ENCODE measurements at regions not wholly inside any gene's neighbourhood (a gene's known extent, or its start where the extent isn't known, plus 50 kb on each side); places are given as distances from the start of the nearest gene placed in this dataset.

GRCh38 chr3:40765884-40766283 is 241.1 kb downstream of the ZNF621 start:
- Mint-ChIP-seq H3K4me3 (no peak overlapping the region), H3K27ac (no peak overlapping the region), H3K4me1 (no peaks in the 10 kb centered on the region), H3K36me3 (no peaks in the 10 kb centered on the region), H3K27me3 (peaks cover 3% of the 10 kb centered on the region in 2 donors), H3K9me3 (peaks cover 0 to 2% (median 0%) of the 10 kb centered on the region in 5 donors)
- Histone ChIP-seq H3K4me1 (ENCODE audit: insufficient read depth, low read length) (no peaks in the 10 kb centered on the region), H3K27me3 (ENCODE audit: insufficient read depth, low read length, poor library complexity, severe bottlenecking) (no peaks in the 10 kb centered on the region), H3K27ac (ENCODE audit: low read depth, low read length) (no peak overlapping the region), H3K4me3 (ENCODE audit: low read length) (no peak overlapping the region), H3K9me3 (ENCODE audit: low read length) (no peaks in the 10 kb centered on the region), H3K36me3 (ENCODE audit: insufficient read depth, low read length) (no peaks in the 10 kb centered on the region)
- DNase-seq = no peak
- ChIA-PET POLR2A (no interaction called here), CTCF (no interaction called here)

GRCh38 chr3:40766396-40766795 is 241.6 kb downstream of the ZNF621 start:
- no peak overlapping the region for H3K27ac Mint-ChIP-seq
- no peak overlapping the region for H3K27ac ChIP-seq (ENCODE audit: low read depth, low read length)
- CTCF ChIA-PET = no interaction called here
- H3K4me1 Mint-ChIP-seq = no peaks in the 10 kb centered on the region
- no peaks in the 10 kb centered on the region for H3K36me3 ChIP-seq (ENCODE audit: insufficient read depth, low read length)
- no peaks in the 10 kb centered on the region for H3K27me3 ChIP-seq (ENCODE audit: insufficient read depth, low read length, poor library complexity, severe bottlenecking)
- POLR2A ChIA-PET = no interaction called here
- H3K36me3 Mint-ChIP-seq = no peaks in the 10 kb centered on the region
- no peak for DNase-seq
- peaks cover 0 to 2% (median 0%) of the 10 kb centered on the region in 5 donors for H3K9me3 Mint-ChIP-seq
- no peak overlapping the region for H3K4me3 ChIP-seq (ENCODE audit: low read length)
- H3K4me3 Mint-ChIP-seq = no peak overlapping the region
- no peaks in the 10 kb centered on the region for H3K4me1 ChIP-seq (ENCODE audit: insufficient read depth, low read length)
- H3K9me3 ChIP-seq (ENCODE audit: low read length) = no peaks in the 10 kb centered on the region
- peaks cover 3% of the 10 kb centered on the region in 2 donors for H3K27me3 Mint-ChIP-seq

GRCh38 chr3:40768046-40768445 is 243.3 kb downstream of the ZNF621 start:
- Histone ChIP-seq H3K9me3 (ENCODE audit: low read length) (no peaks in the 10 kb centered on the region), H3K4me3 (ENCODE audit: low read length) (no peak overlapping the region), H3K36me3 (ENCODE audit: insufficient read depth, low read length) (no peaks in the 10 kb centered on the region), H3K27ac (ENCODE audit: low read depth, low read length) (no peak overlapping the region), H3K4me1 (ENCODE audit: insufficient read depth, low read length) (no peaks in the 10 kb centered on the region), H3K27me3 (ENCODE audit: insufficient read depth, low read length, poor library complexity, severe bottlenecking) (no peaks in the 10 kb centered on the region)
- DNase-seq = no peak
- Mint-ChIP-seq H3K27me3 (peaks cover 3% of the 10 kb centered on the region in 2 donors), H3K27ac (no peak overlapping the region), H3K36me3 (no peaks in the 10 kb centered on the region), H3K4me3 (no peak overlapping the region), H3K9me3 (peaks cover 0 to 2% (median 0%) of the 10 kb centered on the region in 5 donors), H3K4me1 (no peaks in the 10 kb centered on the region)
- POLR2A ChIA-PET = no interaction called here
- CTCF ChIA-PET = no interaction called here

- Histone ChIP-seq H3K27ac (ENCODE audit: low read depth, low read length) (no peak overlapping the region), H3K9me3 (ENCODE audit: low read length) (no peaks in the 10 kb centered on the region), H3K27me3 (ENCODE audit: insufficient read depth, low read length, poor library complexity, severe bottlenecking) (no peaks in the 10 kb centered on the region), H3K4me1 (ENCODE audit: insufficient read depth, low read length) (no peaks in the 10 kb centered on the region), H3K36me3 (ENCODE audit: insufficient read depth, low read length) (no peaks in the 10 kb centered on the region), H3K4me3 (ENCODE audit: low read length) (no peak overlapping the region)
- peaks cover 0 to 2% (median 0%) of the 10 kb centered on the region in 5 donors for H3K9me3 Mint-ChIP-seq
- H3K27ac Mint-ChIP-seq = no peak overlapping the region
- no peaks in the 10 kb centered on the region for H3K36me3 Mint-ChIP-seq
- H3K4me3 Mint-ChIP-seq = no peak overlapping the region
- no peak for DNase-seq
- no peaks in the 10 kb centered on the region for H3K4me1 Mint-ChIP-seq
- peaks cover 3% of the 10 kb centered on the region in 2 donors for H3K27me3 Mint-ChIP-seq
- ChIA-PET CTCF (no interaction called here), POLR2A (no interaction called here)
Measured at GRCh38 chr3:40768536-40768935, 243.8 kb downstream of the ZNF621 start.

GRCh38 chr3:40770061-40770460 is 245.3 kb downstream of the ZNF621 start:
- Mint-ChIP-seq H3K4me3 (no peak overlapping the region), H3K9me3 (peaks cover 0 to 2% (median 0%) of the 10 kb centered on the region in 5 donors), H3K27me3 (peaks cover 3% of the 10 kb centered on the region in 2 donors), H3K36me3 (no peaks in the 10 kb centered on the region), H3K4me1 (no peaks in the 10 kb centered on the region), H3K27ac (no peak overlapping the region)
- H3K4me3 ChIP-seq (ENCODE audit: low read length) = no peak overlapping the region
- no peaks in the 10 kb centered on the region for H3K36me3 ChIP-seq (ENCODE audit: insufficient read depth, low read length)
- no peak for DNase-seq
- CTCF ChIA-PET = no interaction called here
- no peaks in the 10 kb centered on the region for H3K9me3 ChIP-seq (ENCODE audit: low read length)
- no peaks in the 10 kb centered on the region for H3K27me3 ChIP-seq (ENCODE audit: insufficient read depth, low read length, poor library complexity, severe bottlenecking)
- H3K27ac ChIP-seq (ENCODE audit: low read depth, low read length) = no peak overlapping the region
- POLR2A ChIA-PET = no interaction called here
- no peaks in the 10 kb centered on the region for H3K4me1 ChIP-seq (ENCODE audit: insufficient read depth, low read length)

GRCh38 chr3:40771112-40771511 is 246.4 kb downstream of the ZNF621 start:
- Histone ChIP-seq H3K9me3 (ENCODE audit: low read length) (no peaks in the 10 kb centered on the region), H3K4me3 (ENCODE audit: low read length) (no peak overlapping the region), H3K27ac (ENCODE audit: low read depth, low read length) (no peak overlapping the region), H3K36me3 (ENCODE audit: insufficient read depth, low read length) (no peaks in the 10 kb centered on the region), H3K4me1 (ENCODE audit: insufficient read depth, low read length) (no peaks in the 10 kb centered on the region), H3K27me3 (ENCODE audit: insufficient read depth, low read length, poor library complexity, severe bottlenecking) (no peaks in the 10 kb centered on the region)
- H3K36me3 Mint-ChIP-seq = no peaks in the 10 kb centered on the region
- no peaks in the 10 kb centered on the region for H3K4me1 Mint-ChIP-seq
- ChIA-PET CTCF (no interaction called here), POLR2A (no interaction called here)
- H3K9me3 Mint-ChIP-seq = peaks cover 0 to 2% (median 0%) of the 10 kb centered on the region in 5 donors
- no peak for DNase-seq
- H3K27ac Mint-ChIP-seq = no peak overlapping the region
- no peak overlapping the region for H3K4me3 Mint-ChIP-seq
- peaks cover 0 to 3% of the 10 kb centered on the region in 2 donors for H3K27me3 Mint-ChIP-seq

GRCh38 chr3:40779039-40779438 is 254.3 kb downstream of the ZNF621 start:
- CTCF ChIA-PET = no interaction called here
- Mint-ChIP-seq H3K27me3 (peaks cover 0 to 3% of the 10 kb centered on the region in 2 donors), H3K9me3 (no peaks in the 10 kb centered on the region), H3K4me3 (no peak overlapping the region), H3K4me1 (no peaks in the 10 kb centered on the region), H3K36me3 (no peaks in the 10 kb centered on the region), H3K27ac (no peak overlapping the region)
- DNase-seq = no peak
- H3K27ac ChIP-seq (ENCODE audit: low read depth, low read length) = no peak overlapping the region
- H3K4me3 ChIP-seq (ENCODE audit: low read length) = no peak overlapping the region
- H3K4me1 ChIP-seq (ENCODE audit: insufficient read depth, low read length) = no peaks in the 10 kb centered on the region
- H3K9me3 ChIP-seq (ENCODE audit: low read length) = no peaks in the 10 kb centered on the region
- POLR2A ChIA-PET = no interaction called here
- no peaks in the 10 kb centered on the region for H3K27me3 ChIP-seq (ENCODE audit: insufficient read depth, low read length, poor library complexity, severe bottlenecking)
- no peaks in the 10 kb centered on the region for H3K36me3 ChIP-seq (ENCODE audit: insufficient read depth, low read length)

- DNase-seq = no peak
- Mint-ChIP-seq H3K4me3 (no peak overlapping the region), H3K27me3 (peaks cover 0 to 8% of the 10 kb centered on the region in 2 donors), H3K4me1 (no peaks in the 10 kb centered on the region), H3K27ac (no peak overlapping the region), H3K9me3 (no peaks in the 10 kb centered on the region), H3K36me3 (no peaks in the 10 kb centered on the region)
- ChIA-PET CTCF (no interaction called here), POLR2A (no interaction called here)
- Histone ChIP-seq H3K27me3 (ENCODE audit: insufficient read depth, low read length, poor library complexity, severe bottlenecking) (no peaks in the 10 kb centered on the region), H3K4me1 (ENCODE audit: insufficient read depth, low read length) (no peaks in the 10 kb centered on the region), H3K36me3 (ENCODE audit: insufficient read depth, low read length) (no peaks in the 10 kb centered on the region), H3K9me3 (ENCODE audit: low read length) (no peaks in the 10 kb centered on the region), H3K27ac (ENCODE audit: low read depth, low read length) (no peak overlapping the region), H3K4me3 (ENCODE audit: low read length) (no peak overlapping the region)
Measured at GRCh38 chr3:40780291-40780924, 255.6 kb downstream of the ZNF621 start.
